PFSK-1 (cell line): ENCODE measurements at regions not wholly inside any gene's neighbourhood (a gene's known extent, or its start where the extent isn't known, plus 50 kb on each side); places are given as distances from the start of the nearest gene placed in this dataset.

Experiments used
- POLR2AphosphoS5 ChIP-seq: IDR thresholded peaks from 2 replicates; pipeline ENCODE4 v1.6.1; 2012; ENCODE audit warnings: low read depth, mild to moderate bottlenecking, control low read depth, low read length, moderate library complexity
- SIN3A ChIP-seq: IDR thresholded peaks from 2 replicates; pipeline ENCODE4 v1.6.1; 2012; ENCODE audit warnings: mild to moderate bottlenecking, low read length, moderate library complexity, borderline replicate concordance; ENCODE audit not compliant: insufficient read depth
- TAF1 ChIP-seq: IDR thresholded peaks from 2 replicates; pipeline ENCODE4 v1.6.1; 2012; ENCODE audit warnings: low read length, control low read depth, borderline replicate concordance; ENCODE audit not compliant: insufficient read depth
- TF ChIP-seq, protein P1 (sequence below), 2 experiments: IDR thresholded peaks; 2 replicates each; pipeline versions ENCODE4 v1.6.1 to v1.8.0; 2011 to 2012; ENCODE audit warnings: low read depth in 2 of 2, low read length in 2 of 2, control low read depth in 1 of 2, inconsistent platforms in 1 of 2, mild to moderate bottlenecking in 1 of 2, moderate library complexity in 1 of 2; ENCODE audit not compliant: insufficient read depth in 1 of 2

DNA sequence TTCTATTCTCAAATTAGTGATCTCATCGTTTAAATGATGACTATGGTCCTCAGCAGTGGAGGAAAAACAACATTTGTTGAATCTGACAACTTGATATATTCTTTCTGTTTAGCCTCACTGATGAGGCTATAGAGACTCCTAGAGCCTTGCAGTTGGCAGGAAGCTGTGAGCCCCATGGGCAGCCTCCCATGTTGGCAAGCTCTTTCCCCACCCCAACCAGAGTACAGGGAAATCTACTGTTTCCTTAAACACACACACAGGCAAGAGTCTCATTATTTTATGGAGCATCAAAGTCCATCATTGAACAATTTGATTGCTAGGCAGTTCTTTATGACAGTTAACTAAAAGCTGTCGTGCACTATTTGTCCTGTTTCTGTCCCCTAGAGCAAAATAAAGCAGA lies 498.2 kb upstream of the CITED2 start:
- TF ChIP-seq, protein P1, sequence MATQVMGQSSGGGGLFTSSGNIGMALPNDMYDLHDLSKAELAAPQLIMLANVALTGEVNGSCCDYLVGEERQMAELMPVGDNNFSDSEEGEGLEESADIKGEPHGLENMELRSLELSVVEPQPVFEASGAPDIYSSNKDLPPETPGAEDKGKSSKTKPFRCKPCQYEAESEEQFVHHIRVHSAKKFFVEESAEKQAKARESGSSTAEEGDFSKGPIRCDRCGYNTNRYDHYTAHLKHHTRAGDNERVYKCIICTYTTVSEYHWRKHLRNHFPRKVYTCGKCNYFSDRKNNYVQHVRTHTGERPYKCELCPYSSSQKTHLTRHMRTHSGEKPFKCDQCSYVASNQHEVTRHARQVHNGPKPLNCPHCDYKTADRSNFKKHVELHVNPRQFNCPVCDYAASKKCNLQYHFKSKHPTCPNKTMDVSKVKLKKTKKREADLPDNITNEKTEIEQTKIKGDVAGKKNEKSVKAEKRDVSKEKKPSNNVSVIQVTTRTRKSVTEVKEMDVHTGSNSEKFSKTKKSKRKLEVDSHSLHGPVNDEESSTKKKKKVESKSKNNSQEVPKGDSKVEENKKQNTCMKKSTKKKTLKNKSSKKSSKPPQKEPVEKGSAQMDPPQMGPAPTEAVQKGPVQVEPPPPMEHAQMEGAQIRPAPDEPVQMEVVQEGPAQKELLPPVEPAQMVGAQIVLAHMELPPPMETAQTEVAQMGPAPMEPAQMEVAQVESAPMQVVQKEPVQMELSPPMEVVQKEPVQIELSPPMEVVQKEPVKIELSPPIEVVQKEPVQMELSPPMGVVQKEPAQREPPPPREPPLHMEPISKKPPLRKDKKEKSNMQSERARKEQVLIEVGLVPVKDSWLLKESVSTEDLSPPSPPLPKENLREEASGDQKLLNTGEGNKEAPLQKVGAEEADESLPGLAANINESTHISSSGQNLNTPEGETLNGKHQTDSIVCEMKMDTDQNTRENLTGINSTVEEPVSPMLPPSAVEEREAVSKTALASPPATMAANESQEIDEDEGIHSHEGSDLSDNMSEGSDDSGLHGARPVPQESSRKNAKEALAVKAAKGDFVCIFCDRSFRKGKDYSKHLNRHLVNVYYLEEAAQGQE (IDR thresholded peaks at IDR 0.05; ENCODE audit: insufficient read depth in 1 of 2, low read depth in 2 of 2, low read length in 2 of 2) = no peak
- TF ChIP-seq POLR2AphosphoS5 (no peak), SIN3A (no peak), TAF1 (no peak)
